CMK (cell line): ENCODE measurements at regions not wholly inside any gene's neighbourhood (a gene's known extent, or its start where the extent isn't known, plus 50 kb on each side); places are given as distances from the start of the nearest gene placed in this dataset.
"Not testable (repeated sequence)": the region's sequence is repeated elsewhere in the genome, so short reads cannot be mapped to it uniquely, and the experiment has no call there.

Experiments used
- DNase-seq: peaks from one replicate; pipeline ENCODE4 v3.0.0-alpha.2; 2010; ENCODE audit warnings: low read depth

GRCh38 chr1:239112101-239112935 is 274.1 kb upstream of the CHRM3 start:
- no peak for DNase-seq

GRCh38 chr1:239107676-239108075 is 278.7 kb upstream of the CHRM3 start:
- no peak for DNase-seq

- DNase-seq, result not testable (repeated sequence)
Observed at GRCh38 chr1:239106689-239107088, 279.7 kb upstream of the CHRM3 start.

- DNase-seq, result no peak
Observed at GRCh38 chr1:239098400-239099037, 287.8 kb upstream of the CHRM3 start.

- DNase-seq, result no peak
Observed at GRCh38 chr1:239091537-239091936, 294.8 kb upstream of the CHRM3 start.

GRCh38 chr1:239084459-239085080 is 301.8 kb upstream of the CHRM3 start:
- DNase-seq, result no peak

GRCh38 chr1:239081947-239082346 is 304.4 kb upstream of the CHRM3 start:
- DNase-seq, result not testable (repeated sequence)

GRCh38 chr1:239067480-239067879 is 318.9 kb upstream of the CHRM3 start:
- no peak for DNase-seq

GRCh38 chr1:239067058-239067457 is 319.3 kb upstream of the CHRM3 start:
- no peak for DNase-seq

GRCh38 chr1:239061770-239062169 is 324.6 kb upstream of the CHRM3 start:
- DNase-seq, result no peak

GRCh38 chr1:239058190-239058589 is 328.2 kb upstream of the CHRM3 start:
- DNase-seq, result no peak

- peak; percentile 77 for DNase-seq
Observed at GRCh38 chr1:239056940-239057339, 329.4 kb upstream of the CHRM3 start.

- no peak for DNase-seq
Observed at GRCh38 chr1:239053279-239053678, 333.1 kb upstream of the CHRM3 start.

- no peak for DNase-seq
Observed at GRCh38 chr1:239049571-239049970, 336.8 kb upstream of the CHRM3 start.

- no peak for DNase-seq
Observed at GRCh38 chr1:239044829-239045228, 341.5 kb upstream of the CHRM3 start.

GRCh38 chr1:239040523-239040922 is 345.8 kb upstream of the CHRM3 start:
- no peak for DNase-seq

GRCh38 chr1:239031310-239031709 is 355.1 kb upstream of the CHRM3 start:
- no peak for DNase-seq

- no peak for DNase-seq
Observed at GRCh38 chr1:239025997-239026694, 360.2 kb upstream of the CHRM3 start.

- DNase-seq, result peak; percentile 82
Observed at GRCh38 chr1:239025223-239025622, 361.1 kb upstream of the CHRM3 start.

GRCh38 chr1:239023732-239024360 is 362.5 kb upstream of the CHRM3 start:
- no peak for DNase-seq

- DNase-seq, result no peak
Observed at GRCh38 chr1:239016337-239016736, 370.0 kb upstream of the CHRM3 start.

- DNase-seq, result no peak
Observed at GRCh38 chr1:239011382-239011781, 375.0 kb upstream of the CHRM3 start.
